Caco-2 (cell line): ENCODE measurements at regions not wholly inside any gene's neighbourhood (a gene's known extent, or its start where the extent isn't known, plus 50 kb on each side); places are given as distances from the start of the nearest gene placed in this dataset.

Experiments
- BruUV-seq: library from RNA; stranded (reverse); fragments of 400-500 nt; replicated peaks from 2 replicates; lab custom pipeline; 2021; lab: Mats Ljungman, UMichigan
- CTCF ChIA-PET: fragments of 300-600 bp; sonication (Branson Sonifier 250); formaldehyde crosslinking; loops from one replicate; lab custom pipeline; 2022; ENCODE audit warnings: antibody characterized with exemption; lab: Charles Lee
- POLR2A ChIA-PET: fragments of 300-600 bp; sonication (Branson Sonifier 250); formaldehyde crosslinking; loops from one replicate; lab custom pipeline; 2022; ENCODE audit warnings: antibody characterized with exemption; lab: Charles Lee
- DNase-seq, 2 experiments: peaks; one replicate each; pipeline versions ENCODE4 v3.0.0 to v3.0.0-alpha.2; 2020 to 2022
- H3K27me3 ChIP-seq: replicated peaks from 2 replicates; pipeline ENCODE4 v1.6.0; 2011; ENCODE audit warnings: low read length; ENCODE audit not compliant: control insufficient read depth, insufficient read depth
- H3K36me3 ChIP-seq: 2 replicates; pipeline ENCODE4 v1.5.1; 2011; ENCODE audit warnings: low read length; ENCODE audit not compliant: control insufficient read depth, insufficient read depth
- H3K4me1 ChIP-seq: fragments of 250-450 bp; sonication (Bioruptor Pico); 2 replicates; pipeline ENCODE4 v1.5.1; 2020; ENCODE audit warnings: mild to moderate bottlenecking
- H3K4me3 ChIP-seq: 2 replicates; pipeline ENCODE4 v1.5.1; 2011; ENCODE audit warnings: low read depth, mild to moderate bottlenecking, control low read depth, low read length
- H3K9me3 ChIP-seq: fragments of 250-450 bp; sonication (Bioruptor Pico); 2 replicates; pipeline ENCODE4 v1.5.1; 2020; ENCODE audit warnings: mild to moderate bottlenecking, moderate library complexity
- H3K27ac Mint-ChIP-seq: one replicate; pipeline ENCODE4 v1.8.0; 2022; ENCODE audit warnings: mixed read lengths; ENCODE audit not compliant: unreplicated experiment
- H3K27me3 Mint-ChIP-seq: one replicate; pipeline ENCODE4 v1.8.0; 2022; ENCODE audit warnings: mixed read lengths; ENCODE audit not compliant: insufficient read depth, unreplicated experiment
- H3K36me3 Mint-ChIP-seq: one replicate; pipeline ENCODE4 v1.8.0; 2022; ENCODE audit warnings: mild to moderate bottlenecking, mixed read lengths; ENCODE audit not compliant: insufficient read depth, unreplicated experiment
- H3K4me1 Mint-ChIP-seq: one replicate; pipeline ENCODE4 v1.8.0; 2022; ENCODE audit warnings: low read depth, mixed read lengths; ENCODE audit not compliant: unreplicated experiment
- H3K4me3 Mint-ChIP-seq: one replicate; pipeline ENCODE4 v1.8.0; 2022; ENCODE audit warnings: mild to moderate bottlenecking, moderate library complexity, mixed read lengths; ENCODE audit not compliant: unreplicated experiment
- H3K9me3 Mint-ChIP-seq: one replicate; pipeline ENCODE4 v1.8.0; 2022; ENCODE audit warnings: mixed read lengths; ENCODE audit not compliant: unreplicated experiment
- CTCF ChIP-seq, 2 experiments: fragments of 200-600 bp in 1 of 2; IDR thresholded peaks; 1 replicate in 1 of 2; 2 replicates in 1 of 2; pipeline versions ENCODE4 v1.5.1 to v1.8.0; 2011 to 2022; ENCODE audit warnings: antibody characterized with exemption in 1 of 2, control low read depth in 1 of 2, inconsistent platforms in 1 of 2, low read depth in 1 of 2, low read length in 1 of 2, mild to moderate bottlenecking in 1 of 2, moderate library complexity in 1 of 2; ENCODE audit not compliant: insufficient read depth in 1 of 2, severe bottlenecking in 1 of 2, unreplicated experiment in 1 of 2
- intact Hi-C: fragments of 100-400 bp; cut with micrococcal nuclease; formaldehyde crosslinking; loops from one replicate; pipeline ENCODE4 v1.10.0; 2022; ENCODE audit not compliant: unreplicated experiment

GRCh38 chr4:183770906-183771305, 111.8 kb downstream of the TRAPPC11 start:
- Mint-ChIP-seq H3K36me3 (no peaks in the 10 kb centered on the region), H3K27ac (no peak overlapping the region), H3K4me1 (no peaks in the 10 kb centered on the region), H3K4me3 (no peak overlapping the region), H3K27me3 (no peaks in the 10 kb centered on the region), H3K9me3 (no peaks in the 10 kb centered on the region)
- POLR2A ChIA-PET, result no interaction called here
- Histone ChIP-seq H3K27me3 (no peaks in the 10 kb centered on the region), H3K9me3 (no peaks in the 10 kb centered on the region), H3K4me1 (no peaks in the 10 kb centered on the region), H3K36me3 (no peaks in the 10 kb centered on the region), H3K4me3 (no peak overlapping the region)
- intact Hi-C loops, result no loop called here
- no peak for TF ChIP-seq CTCF (IDR thresholded peaks at IDR 0.05; ENCODE audit: insufficient read depth in 1 of 2, low read depth in 1 of 2, low read length in 1 of 2, severe bottlenecking in 1 of 2, unreplicated experiment in 1 of 2)
- DNase-seq, result no peak
- CTCF ChIA-PET, result no interaction called here
- BruUV-seq, result no TSS peak

GRCh38 chr4:183772361-183772760, 113.3 kb downstream of the TRAPPC11 start:
- ChIA-PET POLR2A (no interaction called here), CTCF (no interaction called here)
- Histone ChIP-seq H3K9me3 (no peaks in the 10 kb centered on the region), H3K36me3 (no peaks in the 10 kb centered on the region), H3K4me3 (no peak overlapping the region), H3K27me3 (no peaks in the 10 kb centered on the region), H3K4me1 (no peaks in the 10 kb centered on the region)
- H3K27ac Mint-ChIP-seq, result no peak overlapping the region
- DNase-seq, result no peak
- H3K4me3 Mint-ChIP-seq, result no peak overlapping the region
- H3K9me3 Mint-ChIP-seq, result no peaks in the 10 kb centered on the region
- intact Hi-C loops, result no loop called here
- H3K4me1 Mint-ChIP-seq, result no peaks in the 10 kb centered on the region
- TF ChIP-seq CTCF (IDR thresholded peaks at IDR 0.05; ENCODE audit: insufficient read depth in 1 of 2, low read depth in 1 of 2, low read length in 1 of 2, severe bottlenecking in 1 of 2, unreplicated experiment in 1 of 2), result no peak
- H3K36me3 Mint-ChIP-seq, result no peaks in the 10 kb centered on the region
- no peaks in the 10 kb centered on the region for H3K27me3 Mint-ChIP-seq
- no TSS peak for BruUV-seq

- no peak for TF ChIP-seq CTCF (IDR thresholded peaks at IDR 0.05; ENCODE audit: insufficient read depth in 1 of 2, low read depth in 1 of 2, low read length in 1 of 2, severe bottlenecking in 1 of 2, unreplicated experiment in 1 of 2)
- Histone ChIP-seq H3K36me3 (no peaks in the 10 kb centered on the region), H3K27me3 (no peaks in the 10 kb centered on the region), H3K4me1 (no peaks in the 10 kb centered on the region), H3K9me3 (no peaks in the 10 kb centered on the region), H3K4me3 (no peak overlapping the region)
- POLR2A ChIA-PET, result no interaction called here
- H3K27me3 Mint-ChIP-seq, result no peaks in the 10 kb centered on the region
- no peak overlapping the region for H3K4me3 Mint-ChIP-seq
- H3K27ac Mint-ChIP-seq, result no peak overlapping the region
- no peaks in the 10 kb centered on the region for H3K36me3 Mint-ChIP-seq
- no peak for DNase-seq
- no peaks in the 10 kb centered on the region for H3K4me1 Mint-ChIP-seq
- intact Hi-C loops, result no loop called here
- no peaks in the 10 kb centered on the region for H3K9me3 Mint-ChIP-seq
- BruUV-seq, result no TSS peak
- CTCF ChIA-PET, result no interaction called here
Observed at GRCh38 chr4:183773790-183774189, 114.7 kb downstream of the TRAPPC11 start.
